K562 (cell line): ENCODE measurements at regions not wholly inside any gene's neighbourhood (a gene's known extent, or its start where the extent isn't known, plus 50 kb on each side); places are given as distances from the start of the nearest gene placed in this dataset.

Experiments
- ATAC-seq: fragments of 200-7000 bp; cut with Tn5 transposase; 3 replicates; pipeline ENCODE4 v1.9.1; 2020; ENCODE audit warnings: moderate library complexity
- BruUV-seq: library from RNA; stranded (reverse); fragments of 400-500 nt; replicated peaks from 2 replicates; lab custom pipeline; 2021; lab: Mats Ljungman, UMichigan
- CTCF ChIA-PET: fragments of 300-600 bp; formaldehyde crosslinking; extraction: SDS; loops from one replicate; lab custom pipeline; 2021; ENCODE audit warnings: low intra/inter-chr PET ratio; lab: Yijun Ruan, JAX
- POLR2A ChIA-PET: fragments of 300-600, 350-650 bp; sonication (Branson Sonifier 250); formaldehyde crosslinking; extraction: SDS; loops from one replicate; lab custom pipeline; 2021; ENCODE audit warnings: antibody characterized with exemption, inconsistent platforms; lab: Yijun Ruan, JAX
- DNase-seq, 4 experiments: peaks; one replicate each; pipeline versions ENCODE4 v3.0.0 to v3.0.0-alpha.2; 2011 to 2018; ENCODE audit warnings: low spot score in 3 of 4, mixed read lengths in 3 of 4; ENCODE audit errors: extremely low read depth in 1 of 4
- FAIRE-seq: peaks from 2 replicates; lab custom pipeline; 2011; peaks lifted over from hg19 to GRCh38; lab: Jason Lieb, UNC
- H2AFZ ChIP-seq: 2 replicates; pipeline ENCODE4 v1.6.0; 2011; ENCODE audit warnings: low read depth, low read length, control low read depth, inconsistent platforms
- H3K27ac ChIP-seq: fragments of 200-600 bp; 3 replicates; pipeline ENCODE4 v1.8.0; 2011; ENCODE audit warnings: low read depth, mild to moderate bottlenecking, control low read depth, inconsistent platforms, low read length, moderate library complexity, mixed read lengths; ENCODE audit errors: extremely low read depth
- H3K27me3 ChIP-seq, 2 experiments: fragments of 300-600 bp in 1 of 2; 2 replicates in 1 of 2; 3 replicates in 1 of 2; pipeline versions ENCODE4 v1.6.0 to v1.8.0; 2011; ENCODE audit warnings: inconsistent platforms in 2 of 2, low read length in 2 of 2, mild to moderate bottlenecking in 1 of 2, mixed read lengths in 1 of 2, moderate library complexity in 1 of 2; ENCODE audit not compliant: control insufficient read depth in 2 of 2, insufficient read depth in 2 of 2
- H3K36me3 ChIP-seq: fragments of 300-600 bp; 3 replicates; pipeline ENCODE4 v1.8.0; 2011; ENCODE audit warnings: mild to moderate bottlenecking, low read length, inconsistent platforms; ENCODE audit not compliant: control insufficient read depth, insufficient read depth
- H3K4me1 ChIP-seq, 2 experiments: fragments of 200-600 bp in 1 of 2; replicated peaks in 1 of 2; 2 replicates in 1 of 2; 3 replicates in 1 of 2; pipeline versions ENCODE4 v1.5.1 to v1.8.0; 2011; ENCODE audit warnings: inconsistent platforms in 2 of 2, low read length in 2 of 2, mild to moderate bottlenecking in 1 of 2, mixed read lengths in 1 of 2, moderate library complexity in 1 of 2; ENCODE audit not compliant: control insufficient read depth in 2 of 2, insufficient read depth in 2 of 2
- H3K4me2 ChIP-seq: 2 replicates; pipeline ENCODE4 v1.6.1; 2011; ENCODE audit warnings: low read length, control low read depth, inconsistent platforms, mixed read lengths; ENCODE audit not compliant: insufficient read depth
- H3K4me3 ChIP-seq: fragments of 200-600 bp; sonication (generic), shearing (Covaris generic); 2 replicates; pipeline ENCODE4 v1.5.1; 2016; ENCODE audit warnings: control low read depth, inconsistent platforms
- H3K79me2 ChIP-seq: fragments of 200-600 bp; 3 replicates; pipeline ENCODE4 v1.8.0; 2011; ENCODE audit warnings: low read length, inconsistent platforms; ENCODE audit not compliant: control insufficient read depth, insufficient read depth
- H3K9ac ChIP-seq, 2 experiments: 2 replicates each; pipeline versions ENCODE4 v1.6.0 to v1.6.1; 2011; ENCODE audit warnings: low read depth in 2 of 2, low read length in 2 of 2, control low read depth in 1 of 2, inconsistent platforms in 1 of 2, mild to moderate bottlenecking in 1 of 2, mixed read lengths in 1 of 2; ENCODE audit not compliant: insufficient read depth in 1 of 2
- H3K9me1 ChIP-seq: one replicate; pipeline ENCODE4 v1.6.0; 2011; ENCODE audit warnings: inconsistent platforms, mild to moderate bottlenecking, low read length, moderate library complexity; ENCODE audit not compliant: control insufficient read depth, insufficient read depth
- H3K9me3 ChIP-seq: replicated peaks from 2 replicates; pipeline ENCODE4 v1.5.1; 2011; ENCODE audit warnings: low read depth, low read length, inconsistent platforms; ENCODE audit not compliant: control insufficient read depth, insufficient read depth
- H4K20me1 ChIP-seq: replicated peaks from 2 replicates; pipeline ENCODE4 v1.6.1; 2011; ENCODE audit warnings: low read length, inconsistent platforms, mixed read lengths; ENCODE audit not compliant: control insufficient read depth, insufficient read depth
- ARID2 ChIP-seq: fragments of 450-650 bp; IDR thresholded peaks from 2 replicates; pipeline ENCODE4 v1.6.1; 2017; ENCODE audit warnings: antibody characterized with exemption, mild to moderate bottlenecking
- ATF7 ChIP-seq: fragments of 450-650 bp; IDR thresholded peaks from 2 replicates; pipeline ENCODE4 v1.7.1; 2014; ENCODE audit warnings: mild to moderate bottlenecking, moderate library complexity
- GTF3C2 ChIP-seq: IDR thresholded peaks from 3 replicates; pipeline ENCODE4 v1.6.1; 2011; ENCODE audit warnings: borderline replicate concordance, mild to moderate bottlenecking, moderate library complexity; ENCODE audit not compliant: insufficient read length; ENCODE audit errors: extremely low read depth
- HDAC3 ChIP-seq: fragments of 450-650 bp; IDR thresholded peaks from 2 replicates; pipeline ENCODE4 v1.6.1; 2018; ENCODE audit warnings: borderline replicate concordance, mild to moderate bottlenecking, moderate library complexity; ENCODE audit not compliant: partially characterized antibody
- HDAC6 ChIP-seq: IDR thresholded peaks from 2 replicates; pipeline ENCODE4 v1.6.1; 2012; ENCODE audit warnings: low read depth, mild to moderate bottlenecking, control low read depth, inconsistent platforms, low read length, moderate library complexity
- HNRNPL ChIP-seq: fragments of 200-400 bp; formaldehyde crosslinking; IDR thresholded peaks from 2 replicates; pipeline ENCODE4 v1.6.1; 2017; ENCODE audit warnings: low read depth, mild to moderate bottlenecking, low read length
- HNRNPLL ChIP-seq: fragments of 200-400 bp; formaldehyde crosslinking; IDR thresholded peaks from 2 replicates; pipeline ENCODE4 v1.6.1; 2017; ENCODE audit warnings: low read length, low read depth, mild to moderate bottlenecking; ENCODE audit not compliant: poor library complexity, severe bottlenecking
- MED1 ChIP-seq: sonication (generic); formaldehyde crosslinking; IDR thresholded peaks from 2 replicates; pipeline ENCODE4 v1.8.1; 2023; ENCODE audit warnings: missing genetic modification reagents, borderline replicate concordance
- MEF2A ChIP-seq: IDR thresholded peaks from 2 replicates; pipeline ENCODE4 v1.6.1; 2011; ENCODE audit warnings: low read depth, mild to moderate bottlenecking, low read length, moderate library complexity; ENCODE audit not compliant: control insufficient read depth
- PTBP1 ChIP-seq: fragments of 200-400 bp; formaldehyde crosslinking; IDR thresholded peaks from 2 replicates; pipeline ENCODE4 v1.6.1; 2017; ENCODE audit warnings: low read depth, low read length
- TOE1 ChIP-seq, 2 experiments: fragments of 450-650 bp in 1 of 2; sonication (generic) in 1 of 2; formaldehyde crosslinking in 1 of 2; IDR thresholded peaks; 2 replicates each; pipeline versions ENCODE4 v1.7.1 to v1.8.0; 2016 to 2022; ENCODE audit warnings: borderline replicate concordance in 2 of 2, mild to moderate bottlenecking in 2 of 2, antibody characterized with exemption in 1 of 2, inconsistent platforms in 1 of 2, low read depth in 1 of 2, missing genetic modification reagents in 1 of 2, moderate library complexity in 1 of 2
- ZFPM2 ChIP-seq: fragments of 250-450 bp; sonication (Bioruptor Pico); IDR thresholded peaks from 2 replicates; pipeline ENCODE4 v1.5.1; 2022; ENCODE audit warnings: mild to moderate bottlenecking
- ZNF165 ChIP-seq: fragments of 250-450 bp; sonication (Bioruptor Pico); IDR thresholded peaks from 2 replicates; pipeline ENCODE4 v1.4.0; 2020; ENCODE audit warnings: borderline replicate concordance
- ZNF589 ChIP-seq: fragments of 200-800 bp; sonication (Bioruptor generic); IDR thresholded peaks from 2 replicates; pipeline ENCODE4 v1.6.1; 2016; ENCODE audit warnings: low read depth, missing genetic modification characterization, missing compliant biosample characterization
- WGBS: fragments of 100-300 bp; shearing (Covaris generic); methylation state at CpG from one replicate; pipeline ENCODE4 v1.1.6; 2016; ENCODE audit warnings: low coverage, mixed read lengths; ENCODE audit not compliant: insufficient coverage; ENCODE audit errors: missing lambda C conversion rate; 5-methylcytosine and 5-hydroxymethylcytosine counted together
- in situ Hi-C: fragments of 300-500 bp; cut with MboI; formaldehyde crosslinking; loops from 4 replicates; pipeline ENCODE4 v1.15.0; 2018; ENCODE audit warnings: inconsistent platforms, mixed read lengths
- intact Hi-C: fragments of 100-400 bp; cut with micrococcal nuclease; formaldehyde crosslinking; loops from 2 replicates; pipeline ENCODE4 v1.14.2; 2022
- TF ChIP-seq, protein P1 (sequence below): fragments of 250-450 bp; sonication (Bioruptor Pico); IDR thresholded peaks from 2 replicates; pipeline ENCODE4 v1.4.0; 2020; ENCODE audit warnings: mild to moderate bottlenecking, moderate library complexity

DNA sequence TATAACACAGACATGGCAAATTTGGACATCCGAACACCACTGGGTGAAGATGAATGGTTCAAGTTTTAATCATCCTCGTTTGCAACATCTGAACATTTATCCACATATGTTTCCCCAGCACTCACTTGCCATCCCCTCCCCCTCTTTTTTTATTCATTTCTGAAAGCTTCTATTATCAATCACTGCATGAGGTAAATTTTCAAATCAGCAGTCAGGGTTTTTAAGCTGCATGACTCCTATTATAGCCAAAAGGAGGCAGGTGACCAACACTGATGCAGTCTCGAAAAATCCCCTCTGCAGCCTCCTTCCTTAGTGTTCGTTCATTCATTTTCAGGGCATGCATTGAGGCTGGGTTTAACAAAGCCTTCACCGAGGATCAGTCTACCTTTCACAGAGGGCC, 530.8 kb upstream of the JARID2 start:
- 69% methylated on average over 5 of the region's 5 CpGs for WGBS
- TF ChIP-seq HDAC3 (no peak), MED1 (CRISPR knock-in tag) (no peak), HNRNPLL (no peak), ZNF589 (no peak), MEF2A (no peak), TOE1 (IDR thresholded peaks at IDR 0.05; ENCODE audit: borderline replicate concordance) (no peak), TOE1 (CRISPR knock-in tag; IDR thresholded peaks at IDR 0.05; ENCODE audit: borderline replicate concordance, low read depth) (no peak), ZNF165 (CRISPR knock-in tag) (no peak), ARID2 (no peak), PTBP1 (no peak), HNRNPL (no peak), GTF3C2 (no peak), ATF7 (no peak), ZFPM2 (CRISPR knock-in tag) (no peak), HDAC6 (no peak)
- TF ChIP-seq, protein P1, sequence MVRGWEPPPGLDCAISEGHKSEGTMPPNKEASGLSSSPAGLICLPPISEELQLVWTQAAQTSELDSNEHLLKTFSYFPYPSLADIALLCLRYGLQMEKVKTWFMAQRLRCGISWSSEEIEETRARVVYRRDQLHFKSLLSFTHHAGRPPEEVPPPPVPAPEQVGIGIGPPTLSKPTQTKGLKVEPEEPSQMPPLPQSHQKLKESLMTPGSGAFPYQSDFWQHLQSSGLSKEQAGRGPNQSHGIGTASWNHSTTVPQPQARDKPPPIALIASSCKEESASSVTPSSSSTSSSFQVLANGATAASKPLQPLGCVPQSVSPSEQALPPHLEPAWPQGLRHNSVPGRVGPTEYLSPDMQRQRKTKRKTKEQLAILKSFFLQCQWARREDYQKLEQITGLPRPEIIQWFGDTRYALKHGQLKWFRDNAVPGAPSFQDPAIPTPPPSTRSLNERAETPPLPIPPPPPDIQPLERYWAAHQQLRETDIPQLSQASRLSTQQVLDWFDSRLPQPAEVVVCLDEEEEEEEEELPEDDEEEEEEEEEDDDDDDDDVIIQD (CRISPR knock-in tag): no peak

More for the DNA sequence above, 530.8 kb upstream of the JARID2 start:
- Histone ChIP-seq H3K27me3 (no peaks in the 10 kb centered on the region), H3K4me2 (no peak overlapping the region), H3K27ac (no peak overlapping the region), H4K20me1 (no peaks in the 10 kb centered on the region), H3K9me1 (no peaks in the 10 kb centered on the region), H3K36me3 (no peaks in the 10 kb centered on the region), H3K4me3 (no peak overlapping the region), H3K9me3 (peaks cover 4% of the 10 kb centered on the region), H3K4me1 (peaks cover 17 to 37% of the 10 kb centered on the region in 2 experiments; a peak in 4 of 5 replicates), H2AFZ (no peak overlapping the region), H3K79me2 (no peaks in the 10 kb centered on the region), H3K9ac (no peak overlapping the region)
- FAIRE-seq (no peak), ATAC-seq (no peak), DNase-seq (no peak)
- POLR2A ChIA-PET: interaction anchor here (0.9 to 1.4 kb wide), 2 partner anchors 11 to 14 kb away, joined by 3 to 5 read pairs; no protein-coding TSS in a partner anchor
- CTCF ChIA-PET: no interaction called here
- no TSS peak for BruUV-seq
- in situ Hi-C loops: no loop called here
- intact Hi-C loops: no loop called here
